ENCODE measurements at regions not wholly inside any gene's neighbourhood (a gene's known extent, or its start where the extent isn't known, plus 50 kb on each side); places are given as distances from the start of the nearest gene placed in this dataset.

- Histone ChIP-seq H3K4me1 (ENCODE audit: control insufficient read depth in 1 of 2, low read depth in 2 of 2) (no peaks in the 10 kb centered on the region), H3K27me3 (replicated peaks; ENCODE audit: insufficient read depth) (no peaks in the 10 kb centered on the region), H3K9me3 (no peaks in the 10 kb centered on the region), H3K4me3 (no peak overlapping the region), H3K27ac (no peak overlapping the region), H3K36me3 (no peaks in the 10 kb centered on the region)
- ATAC-seq (ENCODE audit: insufficient number of reproducible peaks, low FRiP score, low read depth) (no peak), DNase-seq (ENCODE audit: low spot score) (no peak)
- no peak for TF ChIP-seq CTCF (IDR thresholded peaks at IDR 0.05)
Measured at GRCh38 chr13:67943116-67943515, 713.0 kb upstream of the PCDH9 start.

- Histone ChIP-seq H3K4me3 (no peak overlapping the region), H3K9me3 (no peaks in the 10 kb centered on the region), H3K36me3 (no peaks in the 10 kb centered on the region), H3K27ac (no peak overlapping the region), H3K27me3 (replicated peaks; ENCODE audit: insufficient read depth) (no peaks in the 10 kb centered on the region), H3K4me1 (ENCODE audit: control insufficient read depth in 1 of 2, low read depth in 2 of 2) (no peaks in the 10 kb centered on the region)
- no peak for TF ChIP-seq CTCF (IDR thresholded peaks at IDR 0.05)
- DNase-seq (ENCODE audit: low spot score) (no peak), ATAC-seq (ENCODE audit: insufficient number of reproducible peaks, low FRiP score, low read depth) (no peak)
Measured at GRCh38 chr13:67935626-67936025, 705.5 kb upstream of the PCDH9 start.

DNA sequence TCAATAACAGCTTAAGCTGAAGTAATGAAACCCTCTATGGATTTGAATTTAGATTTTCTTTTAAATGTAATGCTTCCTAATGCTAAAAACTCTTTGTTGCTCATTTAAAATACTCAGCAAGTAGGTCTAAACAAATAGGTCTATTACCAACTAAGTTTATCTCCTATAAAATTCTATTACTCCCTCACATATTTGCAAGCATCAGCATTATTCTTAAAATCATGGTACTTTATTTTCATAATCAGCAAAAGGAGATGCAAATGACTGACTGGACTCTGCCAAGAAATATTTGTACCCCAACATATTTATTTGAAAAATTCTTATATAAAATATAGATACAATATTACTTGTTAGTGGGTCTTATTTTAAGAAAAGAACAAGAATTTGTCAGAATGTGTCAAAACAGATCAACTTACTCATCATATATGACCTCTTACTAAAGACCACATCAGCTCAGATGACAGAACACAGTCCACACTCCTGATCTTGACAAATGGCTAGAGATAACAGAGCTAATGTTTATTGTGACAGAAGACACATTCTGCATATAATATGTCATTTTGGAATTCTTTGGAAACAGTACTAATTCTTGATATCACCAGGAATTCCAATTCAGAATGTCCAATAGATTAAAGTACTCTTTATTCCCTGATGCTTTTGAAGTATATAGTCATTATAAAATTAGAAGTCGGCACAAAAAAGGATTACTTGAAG is 704.6 kb upstream of the PCDH9 start:
- no peak overlapping the region for H3K4me3 ChIP-seq
- no peaks in the 10 kb centered on the region for H3K27me3 ChIP-seq (replicated peaks; ENCODE audit: insufficient read depth)
- H3K9me3 ChIP-seq: no peaks in the 10 kb centered on the region
- DNase-seq (ENCODE audit: low spot score) (no peak), ATAC-seq (ENCODE audit: insufficient number of reproducible peaks, low FRiP score, low read depth) (no peak)
- no peak for TF ChIP-seq CTCF (IDR thresholded peaks at IDR 0.05)
- no peaks in the 10 kb centered on the region for H3K36me3 ChIP-seq
- H3K27ac ChIP-seq: no peak overlapping the region
- no peaks in the 10 kb centered on the region for H3K4me1 ChIP-seq (ENCODE audit: control insufficient read depth in 1 of 2, low read depth in 2 of 2)

GRCh38 chr13:67932991-67933390 is 702.9 kb upstream of the PCDH9 start:
- Histone ChIP-seq H3K9me3 (no peaks in the 10 kb centered on the region), H3K27me3 (replicated peaks; ENCODE audit: insufficient read depth) (no peaks in the 10 kb centered on the region), H3K4me1 (ENCODE audit: control insufficient read depth in 1 of 2, low read depth in 2 of 2) (no peaks in the 10 kb centered on the region), H3K4me3 (no peak overlapping the region), H3K27ac (no peak overlapping the region), H3K36me3 (no peaks in the 10 kb centered on the region)
- no peak for TF ChIP-seq CTCF (IDR thresholded peaks at IDR 0.05)
- no peak for ATAC-seq (ENCODE audit: insufficient number of reproducible peaks, low FRiP score, low read depth)
- no peak for DNase-seq (ENCODE audit: low spot score)

DNA sequence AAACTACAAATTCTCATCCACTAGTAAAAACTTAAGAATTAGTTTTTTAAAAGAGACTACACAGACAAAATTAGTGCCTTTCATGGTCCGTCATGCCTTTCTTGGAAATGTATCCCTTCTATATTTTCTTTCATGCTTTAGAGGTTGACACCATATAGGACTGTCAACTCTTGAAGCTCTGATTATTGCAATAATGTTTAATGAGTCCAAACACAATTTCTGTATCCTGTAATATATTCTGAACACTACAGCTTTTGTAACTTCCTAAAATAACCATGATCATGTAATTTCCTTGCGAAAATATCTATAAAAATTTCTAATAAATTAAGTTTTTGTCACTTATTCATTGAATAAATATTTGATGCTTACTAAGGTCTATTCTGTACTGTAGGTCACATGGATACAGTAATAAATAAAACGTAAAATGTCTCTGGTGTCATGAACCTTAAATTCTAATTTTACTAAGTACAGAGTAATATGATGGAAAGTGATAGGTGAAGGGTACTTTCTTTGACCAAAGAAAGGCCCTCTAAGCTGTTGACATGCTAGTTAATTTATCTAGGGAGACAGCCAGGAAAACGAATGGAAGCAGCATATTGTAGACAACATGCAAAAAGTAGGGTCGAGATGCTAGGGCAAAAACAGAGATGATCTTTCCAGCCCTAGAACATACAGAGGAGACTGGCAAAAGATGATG is 687.3 kb upstream of the PCDH9 start:
- no peaks in the 10 kb centered on the region for H3K4me1 ChIP-seq (ENCODE audit: control insufficient read depth in 1 of 2, low read depth in 2 of 2)
- no peak for ATAC-seq (ENCODE audit: insufficient number of reproducible peaks, low FRiP score, low read depth)
- H3K4me3 ChIP-seq: no peak overlapping the region
- H3K27me3 ChIP-seq (replicated peaks; ENCODE audit: insufficient read depth): no peaks in the 10 kb centered on the region
- no peaks in the 10 kb centered on the region for H3K36me3 ChIP-seq
- no peak overlapping the region for H3K27ac ChIP-seq
- DNase-seq (ENCODE audit: low spot score): no peak
- no peaks in the 10 kb centered on the region for H3K9me3 ChIP-seq
- TF ChIP-seq CTCF (IDR thresholded peaks at IDR 0.05): no peak
